GM18502 (cell line): ENCODE measurements at regions not wholly inside any gene's neighbourhood (a gene's known extent, or its start where the extent isn't known, plus 50 kb on each side); places are given as distances from the start of the nearest gene placed in this dataset.

Experiments
- ATAC-seq: cut with Tn5 transposase; IDR thresholded peaks from one replicate; pipeline ENCODE4 v1.9.1; 2021; ENCODE audit warnings: mild to moderate bottlenecking; ENCODE audit not compliant: unreplicated experiment, poor library complexity

- ATAC-seq: no peak
Observed at GRCh38 chr1:194208674-194209073, 1022.3 kb upstream of the B3GALT2 start.

- ATAC-seq: no peak
Observed at GRCh38 chr1:194196562-194196961, 1010.1 kb upstream of the B3GALT2 start.

GRCh38 chr1:194194724-194195123 is 1008.3 kb upstream of the B3GALT2 start:
- no peak for ATAC-seq

- no peak for ATAC-seq
Observed at GRCh38 chr1:194184974-194185373, 998.6 kb upstream of the B3GALT2 start.

GRCh38 chr1:194184425-194184824 is 998.0 kb upstream of the B3GALT2 start:
- ATAC-seq: no peak

- no peak for ATAC-seq
Observed at GRCh38 chr1:194181845-194182244, 995.4 kb upstream of the B3GALT2 start.

- no peak for ATAC-seq
Observed at GRCh38 chr1:194176212-194176611, 989.8 kb upstream of the B3GALT2 start.

GRCh38 chr1:194175251-194175650 is 988.8 kb upstream of the B3GALT2 start:
- no peak for ATAC-seq

GRCh38 chr1:194174528-194174927 is 988.1 kb upstream of the B3GALT2 start:
- no peak for ATAC-seq

- ATAC-seq: no peak
Observed at GRCh38 chr1:194171596-194171995, 985.2 kb upstream of the B3GALT2 start.

GRCh38 chr1:194167956-194168640 is 981.7 kb upstream of the B3GALT2 start:
- no peak for ATAC-seq

GRCh38 chr1:194164755-194165154 is 978.3 kb upstream of the B3GALT2 start:
- ATAC-seq: no peak

- ATAC-seq: no peak
Observed at GRCh38 chr1:194161591-194161990, 975.2 kb upstream of the B3GALT2 start.

GRCh38 chr1:194159941-194160340 is 973.5 kb upstream of the B3GALT2 start:
- ATAC-seq: no peak

- no peak for ATAC-seq
Observed at GRCh38 chr1:194155962-194156361, 969.5 kb upstream of the B3GALT2 start.

GRCh38 chr1:194151056-194151455 is 964.6 kb upstream of the B3GALT2 start:
- ATAC-seq: no peak

- ATAC-seq: no peak
Observed at GRCh38 chr1:194150242-194150641, 963.8 kb upstream of the B3GALT2 start.

GRCh38 chr1:194133152-194133551 is 946.7 kb upstream of the B3GALT2 start:
- no peak for ATAC-seq

GRCh38 chr1:194118086-194118485 is 931.7 kb upstream of the B3GALT2 start:
- ATAC-seq: no peak

GRCh38 chr1:194117582-194117981 is 931.2 kb upstream of the B3GALT2 start:
- no peak for ATAC-seq

GRCh38 chr1:194114288-194114687 is 927.9 kb upstream of the B3GALT2 start:
- ATAC-seq: no peak

GRCh38 chr1:194105381-194105780 is 919.0 kb upstream of the B3GALT2 start:
- ATAC-seq: no peak
